NB4 (cell line): ENCODE measurements at regions not wholly inside any gene's neighbourhood (a gene's known extent, or its start where the extent isn't known, plus 50 kb on each side); places are given as distances from the start of the nearest gene placed in this dataset.

Experiments
- CTCF ChIP-seq: IDR thresholded peaks from one replicate; pipeline ENCODE4 v1.5.1; 2012; ENCODE audit warnings: low read depth, low read length
- MAX ChIP-seq: IDR thresholded peaks from 2 replicates; pipeline ENCODE4 v1.6.1; 2011; ENCODE audit warnings: low read depth, low read length
- MYC ChIP-seq: IDR thresholded peaks from 2 replicates; pipeline ENCODE4 v1.6.1; 2011; ENCODE audit warnings: low read depth, low read length
- POLR2A ChIP-seq: IDR thresholded peaks from 2 replicates; pipeline ENCODE4 v1.6.1; 2011; ENCODE audit warnings: mild to moderate bottlenecking; ENCODE audit not compliant: insufficient read length; ENCODE audit errors: extremely low read depth

DNA sequence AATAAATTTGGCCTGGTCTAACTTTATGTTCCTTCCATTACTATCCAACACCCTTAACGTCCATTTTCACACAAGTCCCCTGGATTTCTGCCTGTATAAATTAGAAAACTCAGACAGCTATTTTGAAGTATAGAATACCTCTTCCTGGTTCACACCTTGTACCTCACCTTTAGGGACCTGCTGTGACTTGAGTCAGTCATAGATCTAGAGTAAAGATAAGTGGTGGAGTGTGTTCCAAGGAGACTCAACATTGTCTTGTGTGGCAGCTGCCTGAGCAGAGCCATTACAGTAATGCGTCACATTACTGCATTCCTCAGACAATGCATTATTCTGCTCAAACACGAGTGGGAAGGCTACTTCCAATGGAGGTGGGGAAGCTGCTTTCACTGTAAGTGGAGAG is 513.9 kb downstream of the ADRA2A start:
- no peak for TF ChIP-seq CTCF
- TF ChIP-seq POLR2A: no peak
- no peak for TF ChIP-seq MAX
- no peak for TF ChIP-seq MYC
